NCI-H748 treated with DMSO at 0.1 percent for 48 hours (cell line): ENCODE measurements at regions not wholly inside any gene's neighbourhood (a gene's known extent, or its start where the extent isn't known, plus 50 kb on each side); places are given as distances from the start of the nearest gene placed in this dataset.

Source experiments
- DNase-seq: peaks from one replicate; lab custom pipeline; 2025; lab: John Stamatoyannopoulos, UW

DNA sequence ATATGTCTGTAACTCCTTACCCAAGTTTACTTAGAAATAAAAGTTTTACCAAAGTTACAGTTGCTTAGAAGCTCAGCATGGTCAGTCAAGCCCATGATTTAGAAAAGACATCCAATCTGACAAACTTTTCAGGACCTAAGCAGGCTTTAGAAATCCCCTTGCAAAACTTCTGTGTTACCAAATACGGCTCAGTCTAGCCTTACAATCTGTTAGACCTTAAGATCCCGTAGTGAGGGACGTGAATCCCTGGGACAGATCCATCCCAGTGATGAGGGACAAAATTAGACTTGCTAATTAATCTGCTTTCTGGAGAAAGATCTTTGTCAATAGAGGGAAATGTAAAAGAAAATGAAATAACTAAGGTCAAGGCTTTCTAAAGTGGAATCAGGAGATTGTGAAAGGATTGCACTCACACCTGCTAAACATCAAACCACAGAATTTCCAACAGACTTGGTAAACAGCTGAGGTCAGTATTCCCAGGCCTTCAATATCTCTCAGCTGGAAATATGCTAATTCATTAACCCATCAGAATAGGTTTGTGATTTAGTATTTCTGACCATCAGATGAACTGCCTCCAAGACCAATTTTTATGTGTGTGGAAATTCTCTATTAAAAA, 375.3 kb downstream of the DUSP10 start:
- no peak for DNase-seq

DNA sequence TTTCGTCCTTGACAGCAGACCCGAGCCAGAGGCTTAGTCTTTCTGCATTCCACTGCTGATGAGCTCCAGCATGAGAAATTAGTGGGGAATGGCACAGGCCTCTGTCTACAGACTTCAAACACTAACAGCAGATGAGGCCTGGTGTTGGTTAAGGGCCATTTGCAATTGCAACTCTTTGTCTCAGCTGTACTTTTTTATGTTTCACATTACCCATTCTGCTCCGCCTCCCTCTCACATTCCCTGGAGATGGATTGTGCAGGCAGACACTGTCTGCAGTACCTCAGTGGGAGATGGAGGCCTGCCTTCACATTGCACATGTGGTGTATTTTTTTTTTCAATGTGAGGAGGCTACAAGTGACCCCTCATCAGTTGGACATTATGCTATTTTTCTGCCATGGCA, 370.2 kb downstream of the DUSP10 start:
- no peak for DNase-seq

DNA sequence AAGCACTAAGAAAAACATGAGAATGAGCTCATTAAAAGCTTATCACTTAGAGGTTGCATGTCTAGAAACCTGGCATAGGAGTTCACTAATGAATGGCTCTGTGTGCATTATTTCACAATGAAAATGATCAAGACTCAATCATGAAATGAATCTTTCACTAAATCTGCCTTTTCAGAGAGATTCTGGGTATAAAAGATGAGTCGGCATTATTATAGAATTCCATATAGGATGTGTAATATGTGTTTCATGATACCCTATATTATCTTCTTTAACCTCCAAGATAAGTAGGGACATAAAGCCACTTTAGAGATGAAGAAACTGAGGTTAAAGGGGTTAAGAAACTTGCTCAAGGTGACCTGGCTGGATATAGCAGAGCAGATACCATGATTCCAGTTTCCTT, 368.1 kb downstream of the DUSP10 start:
- DNase-seq: no peak

DNA sequence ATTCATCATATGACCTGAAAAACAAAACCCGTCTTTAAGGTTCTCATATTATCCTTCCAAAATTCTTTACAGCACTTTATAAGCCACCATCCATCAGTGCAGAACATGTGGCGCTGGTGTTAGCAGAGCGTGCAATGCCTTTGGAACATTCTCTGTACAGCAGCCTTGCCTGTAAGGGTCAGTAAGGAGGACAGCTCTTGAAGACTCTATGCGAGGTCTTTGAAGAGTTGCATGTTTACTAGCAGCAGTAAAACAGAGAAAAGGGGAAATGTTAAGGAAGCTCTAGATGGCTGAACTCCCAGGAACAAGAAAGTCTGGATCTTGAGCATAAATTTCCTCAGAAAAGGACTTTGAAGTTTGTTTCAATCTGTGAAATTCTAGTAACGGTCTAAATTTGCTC, 365.6 kb downstream of the DUSP10 start:
- no peak for DNase-seq

DNA sequence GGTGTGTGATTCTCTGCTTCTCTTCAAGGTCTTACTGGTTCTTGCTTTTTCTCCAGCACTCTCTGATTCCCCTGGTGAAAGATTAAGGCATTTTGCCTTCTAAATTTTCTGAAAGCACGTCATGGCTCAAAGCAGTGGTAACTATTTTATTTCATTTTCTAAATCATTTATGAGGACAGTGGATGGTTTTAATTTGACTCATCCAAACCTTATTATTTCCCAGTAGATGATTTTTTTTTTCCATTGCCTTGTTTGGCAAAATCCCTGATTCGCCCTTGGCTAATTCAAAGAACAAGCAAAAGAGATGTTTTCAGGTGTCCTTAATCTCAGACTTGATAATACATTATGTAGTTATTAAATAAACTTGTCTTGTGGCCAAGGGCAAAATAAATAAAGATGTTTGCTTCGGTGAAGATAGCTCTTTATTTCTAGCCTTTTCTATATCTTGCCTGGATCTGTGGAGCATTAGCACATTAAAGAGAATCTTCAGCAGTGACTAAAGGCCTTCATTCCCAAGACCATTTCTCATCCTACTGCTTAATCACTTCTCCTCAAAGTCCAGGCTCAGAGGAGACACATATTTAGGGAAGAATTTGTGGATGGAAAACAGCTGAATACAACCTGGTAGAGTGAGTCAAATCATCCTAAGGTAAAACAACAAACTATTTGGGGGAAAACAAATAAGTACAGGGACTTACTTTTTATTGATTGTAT, 359.8 kb downstream of the DUSP10 start:
- no peak for DNase-seq

DNA sequence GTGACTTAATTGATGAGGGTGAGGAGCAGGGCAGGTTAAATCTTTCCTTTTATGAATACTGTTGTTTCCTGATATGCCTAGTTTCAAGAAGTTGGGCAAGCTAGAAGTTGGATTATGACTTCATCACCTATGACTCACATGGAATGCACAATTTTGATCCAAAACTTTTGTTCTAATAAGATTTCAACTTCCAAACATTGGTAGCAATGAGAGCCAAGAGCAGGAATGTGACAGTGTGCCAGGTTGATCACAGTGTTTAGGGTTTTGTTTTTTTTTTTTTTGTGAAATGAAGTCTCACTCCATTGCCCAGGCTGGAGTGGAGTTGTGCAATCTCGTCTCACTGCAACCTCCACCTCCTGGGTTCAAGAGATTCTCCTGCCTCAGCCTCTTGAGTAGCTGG, 349.4 kb downstream of the DUSP10 start:
- no peak for DNase-seq

DNA sequence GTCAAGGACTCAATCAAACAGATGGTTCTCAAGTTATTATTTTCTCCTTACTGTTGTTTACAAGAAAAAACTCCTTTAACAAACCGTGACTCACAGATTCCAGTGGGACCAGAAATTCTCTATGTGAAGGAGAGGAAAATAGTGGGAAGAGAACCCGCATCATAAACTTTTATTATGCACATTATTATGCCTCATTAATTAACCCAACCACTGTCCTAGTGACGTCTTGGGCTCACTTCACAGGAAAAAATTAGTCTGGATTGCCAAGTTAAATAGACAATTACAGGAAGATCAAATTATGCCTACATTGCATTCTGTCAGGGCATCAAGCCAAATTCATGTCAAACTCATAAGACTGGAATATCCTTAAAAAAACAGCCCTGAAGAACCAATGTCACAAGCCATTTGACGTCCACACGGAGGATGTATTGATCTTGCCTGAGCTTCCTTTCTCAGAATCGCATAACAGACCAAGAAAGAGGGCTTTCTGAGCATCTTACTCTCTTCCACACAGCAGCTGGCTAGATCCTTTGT, 347.8 kb downstream of the DUSP10 start:
- DNase-seq: peak; percentile 45

DNA sequence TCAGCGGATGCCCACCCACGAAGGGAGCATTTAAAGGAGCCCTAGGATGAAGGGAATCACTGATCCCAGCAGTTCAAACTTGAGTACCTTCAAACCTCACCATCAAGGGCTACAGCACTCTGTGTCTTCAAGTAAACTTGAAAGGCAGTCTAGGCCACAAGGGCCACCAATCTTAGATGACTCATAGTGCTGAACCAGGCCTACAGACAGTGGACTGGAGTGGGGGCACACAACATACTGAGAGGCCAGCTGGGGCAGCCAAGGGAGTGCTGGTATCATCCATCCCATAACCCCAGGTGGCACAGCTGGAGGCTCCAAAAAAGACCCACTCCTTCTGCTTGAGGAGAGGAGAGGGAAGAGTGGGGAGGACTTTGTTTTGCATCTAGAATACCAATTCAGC, 345.4 kb downstream of the DUSP10 start:
- no peak for DNase-seq

DNA sequence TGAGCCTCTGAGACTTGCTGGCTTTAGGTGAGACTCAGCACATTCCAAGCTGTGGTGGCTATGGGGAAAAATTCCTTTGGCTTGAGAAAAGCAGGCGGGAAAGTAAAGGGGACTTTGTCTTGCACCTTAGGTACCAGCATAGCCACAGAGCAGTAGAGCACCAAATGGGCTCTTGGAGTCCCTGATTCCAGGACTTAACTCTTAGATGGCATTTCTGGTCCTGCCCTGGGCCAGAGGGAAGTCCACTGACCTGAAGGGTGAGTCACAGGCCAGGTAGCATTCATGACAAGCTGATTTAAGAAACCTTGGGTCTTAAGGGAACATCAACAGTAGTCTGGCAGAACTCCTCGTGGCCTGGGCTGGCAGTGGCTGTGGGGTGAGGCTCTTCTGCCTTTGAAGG, 344.7 kb downstream of the DUSP10 start:
- no peak for DNase-seq

DNA sequence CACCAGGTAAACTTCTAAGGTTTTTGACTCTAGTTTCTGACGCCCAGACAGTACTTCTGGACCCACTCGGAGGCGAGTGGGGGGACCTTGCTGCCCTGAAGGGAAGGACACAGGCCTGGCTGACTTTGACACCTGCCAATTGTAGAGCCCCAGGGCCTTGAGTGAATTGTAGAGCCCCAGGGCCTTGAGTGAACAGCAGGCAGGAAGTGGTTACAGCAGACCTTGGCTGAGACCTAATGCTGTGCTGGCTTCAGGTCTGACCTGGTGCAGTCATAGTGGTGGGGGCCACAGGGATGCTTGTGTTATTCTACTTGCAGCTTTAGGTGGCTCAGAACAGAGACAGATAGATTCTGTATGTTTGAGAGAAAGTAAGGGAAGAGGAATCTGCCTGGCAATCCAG, 344.3 kb downstream of the DUSP10 start:
- no peak for DNase-seq

DNA sequence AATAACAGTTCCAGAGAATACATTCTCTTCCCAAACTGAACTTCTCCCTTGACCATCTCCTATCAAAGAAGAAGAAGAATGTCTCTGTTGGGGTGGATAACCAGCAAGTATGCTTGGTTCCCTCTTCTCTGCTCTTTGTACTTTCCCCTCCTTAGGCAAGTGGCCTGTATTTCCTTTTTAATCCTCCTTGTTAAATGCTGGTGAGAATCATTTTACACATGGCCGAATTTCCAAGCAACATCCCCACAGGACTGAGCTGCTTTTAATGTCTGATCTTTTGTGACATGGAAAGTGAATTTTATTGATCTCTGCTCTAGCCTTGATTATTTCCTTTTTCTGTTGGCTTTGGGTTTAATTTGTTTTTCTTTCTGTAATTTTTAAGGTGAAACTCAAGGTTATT, 336.7 kb downstream of the DUSP10 start:
- DNase-seq: no peak

DNA sequence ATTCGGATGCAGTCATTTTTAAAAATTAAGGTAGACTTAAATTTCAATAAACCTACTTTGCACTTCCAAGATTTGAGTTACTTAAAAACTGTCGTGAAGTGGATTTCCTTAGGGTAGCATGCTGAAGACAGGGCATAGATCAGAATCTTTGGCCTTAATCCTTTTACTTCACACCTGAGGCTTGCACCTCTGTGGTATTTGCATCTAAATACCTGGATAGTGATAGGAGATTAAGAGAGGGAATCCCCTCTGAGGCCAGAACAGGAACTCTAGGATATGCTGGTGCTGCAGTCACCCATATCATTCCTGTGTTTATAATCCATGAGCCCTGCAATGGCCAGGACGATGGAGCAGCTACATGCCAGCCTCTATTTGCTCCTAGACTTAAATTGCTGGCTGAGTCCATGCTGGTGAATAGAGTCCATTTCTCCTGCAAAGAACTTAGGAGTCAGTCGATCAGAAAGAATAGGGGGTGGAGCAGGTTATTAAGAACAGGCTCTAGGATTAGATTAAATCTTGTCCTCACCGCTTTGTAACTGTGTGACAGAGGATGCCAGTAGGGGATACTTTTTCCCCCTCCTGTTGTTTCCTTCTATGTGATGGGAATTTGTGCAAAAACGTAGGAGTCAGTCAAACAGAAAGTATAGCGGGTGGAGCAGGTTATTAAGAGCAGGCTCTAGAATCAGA, 333.6 kb downstream of the DUSP10 start:
- DNase-seq: no peak

DNA sequence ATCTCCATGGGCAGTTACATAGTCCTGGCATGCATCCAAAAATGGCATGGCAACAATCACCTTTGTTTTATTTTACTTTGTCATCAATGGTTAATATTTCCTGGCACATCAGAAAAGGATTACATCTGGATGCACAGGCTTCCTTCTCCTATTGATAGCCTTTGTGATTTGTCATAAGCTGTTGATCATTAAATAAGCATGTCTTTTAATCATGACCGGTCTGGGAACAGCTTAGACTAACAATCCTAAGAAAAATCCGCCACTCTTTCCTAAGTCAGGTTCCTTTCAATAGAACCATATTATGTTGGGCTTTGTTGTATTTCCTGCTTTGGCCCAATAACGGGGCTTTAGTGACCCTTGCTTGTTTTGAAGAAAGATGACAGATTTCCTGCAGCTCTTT, 330.6 kb downstream of the DUSP10 start:
- no peak for DNase-seq

DNA sequence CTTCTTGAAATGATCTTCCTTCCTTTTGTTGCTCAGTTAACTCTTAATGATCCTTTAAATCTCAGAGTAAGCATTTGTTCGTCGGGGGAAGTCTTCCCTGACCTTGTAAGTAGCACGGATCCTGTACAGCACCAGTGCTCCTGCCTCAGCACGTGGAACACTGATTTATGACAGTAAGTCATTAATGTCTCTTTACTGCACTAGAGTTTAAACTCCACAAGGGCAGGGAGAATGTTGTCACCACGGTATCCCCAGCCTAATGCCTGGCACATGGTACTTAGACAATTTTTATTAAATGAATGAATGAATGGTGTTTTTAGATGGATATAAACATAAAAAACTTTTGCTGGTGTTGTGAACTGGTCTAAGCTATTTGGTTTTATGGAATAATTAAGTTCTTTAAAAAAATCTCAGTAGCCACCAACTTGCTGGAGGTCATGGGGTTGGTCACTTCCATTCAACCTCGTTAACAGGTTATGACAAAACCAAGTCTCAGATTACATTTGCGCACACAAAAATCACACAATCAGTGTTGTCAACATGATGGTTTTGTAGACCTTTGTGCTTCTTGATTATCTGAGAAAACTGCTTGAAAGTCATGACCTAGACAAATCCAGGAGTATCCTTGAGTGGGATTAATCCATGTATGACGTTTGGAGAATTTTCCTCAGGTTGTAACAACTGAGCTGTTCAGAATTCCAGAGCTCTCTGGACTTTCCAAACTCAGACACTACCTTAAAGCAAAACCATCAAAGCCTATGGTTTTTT, 326.9 kb downstream of the DUSP10 start:
- DNase-seq: no peak

DNA sequence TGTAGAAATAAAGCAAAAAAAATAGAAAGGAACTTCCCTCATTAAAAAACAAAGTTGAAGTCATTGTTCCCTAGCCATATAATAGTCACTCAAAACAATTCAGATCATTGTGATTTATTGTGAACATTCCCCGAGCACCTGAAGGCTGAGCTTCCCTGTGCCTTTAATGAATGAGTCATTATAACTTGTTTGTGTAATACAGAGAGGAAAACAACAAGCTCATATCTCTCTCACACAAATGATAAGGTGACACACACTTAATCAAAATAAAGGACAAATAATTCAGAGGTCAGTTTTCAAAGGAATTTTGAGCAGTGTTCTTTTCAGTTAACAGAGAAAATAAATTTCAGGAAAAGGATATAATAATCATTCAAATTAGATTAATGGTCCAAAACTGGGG, 326.2 kb downstream of the DUSP10 start:
- no peak for DNase-seq

DNA sequence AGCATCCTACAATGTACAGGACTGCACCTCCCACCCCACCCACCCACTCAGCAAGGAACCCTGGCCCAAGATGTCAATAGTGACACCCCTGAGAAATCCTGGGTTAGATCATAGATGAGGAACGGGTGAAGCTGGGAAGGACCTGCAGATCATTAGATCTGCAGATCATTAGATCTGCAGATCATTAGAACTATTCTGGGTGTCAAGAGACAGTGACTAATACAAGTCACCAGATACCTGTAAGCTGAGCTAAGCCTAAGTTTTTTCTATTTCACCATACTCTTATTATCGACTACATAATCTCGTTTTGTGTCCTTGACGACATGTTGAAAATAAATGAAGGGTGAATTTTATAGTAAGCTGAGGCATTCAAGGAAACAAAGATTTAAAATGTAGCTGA, 325.7 kb downstream of the DUSP10 start:
- DNase-seq: no peak

DNA sequence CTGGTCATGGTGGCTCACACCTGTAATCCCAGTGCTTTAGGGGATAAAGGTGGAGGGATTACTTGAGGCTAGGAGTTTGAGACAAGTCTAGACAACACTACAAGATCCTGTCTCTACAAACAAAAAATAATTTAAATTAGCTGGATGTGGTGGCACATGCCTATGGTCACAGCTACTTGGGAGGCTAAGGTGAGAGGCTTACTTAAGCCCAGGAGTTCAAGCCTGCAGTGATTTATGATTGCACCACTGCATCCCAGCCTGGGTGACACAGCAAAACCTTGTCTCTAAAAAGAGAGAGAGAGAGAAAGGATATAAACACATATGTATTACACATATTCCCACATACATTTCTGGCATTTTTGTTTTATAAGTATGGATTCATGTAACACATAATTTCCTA, 325.2 kb downstream of the DUSP10 start:
- no peak for DNase-seq

DNA sequence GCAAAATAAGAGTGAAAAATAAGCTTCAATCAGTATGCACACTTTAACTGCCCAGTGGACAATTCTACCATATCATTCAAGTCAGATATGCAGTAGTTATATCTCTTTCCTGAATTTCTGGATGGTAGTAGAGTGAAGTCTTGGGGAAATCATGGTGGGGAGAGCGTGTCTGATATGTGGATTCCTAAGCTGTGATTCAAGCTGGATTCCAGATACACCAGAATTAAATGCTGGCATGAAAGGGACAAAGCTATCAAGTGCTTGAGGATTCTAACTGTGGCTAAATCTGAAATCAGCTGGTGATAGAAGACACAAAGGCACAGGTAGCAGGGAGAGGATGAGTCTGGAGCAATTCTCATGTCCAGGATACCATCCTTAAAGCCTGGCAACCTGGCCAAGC, 323.5 kb downstream of the DUSP10 start:
- no peak for DNase-seq

DNA sequence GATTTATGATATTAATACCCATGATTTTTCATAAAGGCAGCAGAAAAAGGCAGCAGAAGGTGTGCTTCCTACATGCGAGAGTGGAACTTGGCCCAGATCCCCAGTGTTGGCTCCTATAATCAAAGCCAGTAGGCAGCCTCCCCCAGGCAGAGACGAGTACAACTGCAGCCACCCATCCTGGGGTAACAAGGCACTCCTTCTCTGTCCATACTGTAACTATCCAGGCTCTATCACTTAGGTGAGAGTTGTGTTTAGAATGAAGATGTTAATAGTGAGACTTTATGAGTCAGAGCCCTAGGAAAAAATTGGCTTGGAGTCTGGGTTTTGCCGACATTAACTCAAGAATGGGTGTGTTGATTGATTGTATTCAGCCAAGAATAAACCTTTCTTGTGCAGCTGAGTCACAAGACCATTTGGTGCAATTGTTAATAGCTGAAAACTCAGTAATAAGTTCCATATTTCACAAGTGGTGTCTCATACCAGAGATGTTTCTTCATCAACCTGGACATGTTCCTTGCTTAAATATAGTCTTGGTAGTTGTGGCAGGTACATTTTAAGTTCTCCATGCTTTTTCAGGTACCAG, 322.3 kb downstream of the DUSP10 start:
- DNase-seq: no peak

DNA sequence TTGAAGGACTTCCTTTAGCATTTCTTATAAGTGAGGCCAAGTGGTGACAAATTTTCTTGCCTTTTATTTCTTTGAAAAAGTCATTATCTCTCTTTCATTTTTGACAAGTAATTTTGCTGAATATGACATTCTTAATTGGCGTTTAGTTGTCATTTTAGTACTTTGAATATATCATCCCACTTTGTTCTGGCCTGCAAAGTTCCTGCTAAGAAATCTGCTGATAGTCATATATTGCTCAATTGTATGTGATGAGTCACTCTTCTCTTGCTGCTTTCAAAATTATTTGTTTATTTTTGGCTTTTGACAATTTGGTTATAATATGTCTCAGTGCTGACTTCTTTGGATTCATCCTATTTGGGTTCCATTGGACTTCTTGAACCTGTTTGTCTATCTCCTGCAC, 312.6 kb downstream of the DUSP10 start:
- DNase-seq: no peak

DNA sequence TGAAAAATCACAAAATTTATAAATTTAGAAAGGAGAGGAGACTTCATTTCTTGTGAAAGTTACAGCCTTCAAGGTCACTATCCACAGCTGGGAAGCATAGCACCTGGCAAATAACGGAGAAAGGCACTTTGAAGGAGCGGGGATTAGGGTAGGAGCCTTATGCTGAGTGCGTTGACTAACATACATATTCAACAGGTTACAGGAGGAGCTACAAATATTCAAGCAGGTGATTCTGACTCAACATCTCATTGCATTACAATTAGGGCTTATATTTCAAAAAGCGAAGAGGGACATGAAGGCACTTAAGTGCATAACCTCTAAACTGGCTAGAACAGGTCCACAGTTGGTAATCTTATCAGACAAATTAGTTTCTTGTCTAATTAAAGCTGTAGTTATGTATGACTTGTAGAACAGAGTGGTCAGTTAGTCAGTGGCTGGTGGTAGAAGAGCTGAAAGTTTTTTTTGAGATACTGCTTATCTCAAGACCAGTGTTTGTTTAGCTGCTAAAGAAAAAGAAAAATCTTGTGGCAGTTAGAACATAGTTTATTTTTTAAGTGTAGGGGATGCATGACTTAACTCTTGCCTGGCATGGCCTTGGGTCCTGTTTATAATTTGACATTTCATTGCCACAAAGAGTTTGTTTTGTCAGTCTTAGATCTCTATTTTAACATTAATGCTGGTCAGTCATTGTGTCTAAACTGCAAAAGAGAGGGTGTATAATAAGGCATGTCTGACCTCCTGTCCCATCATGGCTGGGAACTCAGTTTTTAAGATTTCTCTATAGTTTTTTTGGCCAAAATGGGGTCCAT, 311.5 kb downstream of the DUSP10 start:
- DNase-seq: no peak
